Thyroid gland (tissue), 4 donors: ENCODE measurements at regions not wholly inside any gene's neighbourhood (a gene's known extent, or its start where the extent isn't known, plus 50 kb on each side); places are given as distances from the start of the nearest gene placed in this dataset.

Experiments used
- DNase-seq, 2 donors: peaks; one replicate each; pipeline ENCODE4 v3.0.0-alpha.2; 2019
- H3K27ac ChIP-seq, 3 donors: fragments of 200-600 bp; sonication (generic); 1 replicate in 2 of 3; 2 replicates in 1 of 3; pipeline ENCODE4 v1.5.1; 2016 to 2019; ENCODE audit warnings: mild to moderate bottlenecking in 1 of 3, moderate library complexity in 1 of 3
- H3K27me3 ChIP-seq: fragments of 200-600 bp; sonication (generic); one replicate; pipeline ENCODE4 v1.5.1; 2019
- H3K36me3 ChIP-seq, 2 donors: fragments of 200-600 bp; sonication (generic); one replicate each; pipeline ENCODE4 v1.5.1; 2016 to 2019
- H3K4me1 ChIP-seq, 2 donors: fragments of 200-600 bp; sonication (generic); one replicate each; pipeline ENCODE4 v1.5.1; 2017 to 2019
- H3K4me3 ChIP-seq, 3 donors: fragments of 200-600 bp; sonication (generic); replicated peaks in 1 of 3; 1 replicate in 2 of 3; 2 replicates in 1 of 3; pipeline ENCODE4 v1.5.1; 2016; ENCODE audit warnings: mild to moderate bottlenecking in 1 of 3
- H3K9me3 ChIP-seq: fragments of 200-600 bp; sonication (generic); one replicate; pipeline ENCODE4 v1.5.1; 2017
- CTCF ChIP-seq, 6 experiments: fragments of 200-600 bp in 3 of 6; fragments of 450-650 bp in 3 of 6; sonication (generic) in 3 of 6; IDR thresholded peaks; one replicate each; pipeline ENCODE4 v1.5.1; 2016 to 2019; ENCODE audit warnings: antibody characterized with exemption in 6 of 6, mild to moderate bottlenecking in 2 of 6, inconsistent platforms in 1 of 6, moderate library complexity in 1 of 6
- POLR2A ChIP-seq, 2 donors: fragments of 450-650 bp; IDR thresholded peaks; one replicate each; pipeline ENCODE4 v1.6.1; 2017; ENCODE audit warnings: antibody characterized with exemption in 2 of 2, mild to moderate bottlenecking in 2 of 2, moderate library complexity in 1 of 2
- WGBS, 2 donors: methylation state at CpG; one replicate each; pipeline ENCODE4 v1.1.5; 2017; 5-methylcytosine and 5-hydroxymethylcytosine counted together
- intact Hi-C: fragments of 100-400 bp; cut with DNase I; formaldehyde crosslinking; loops from one replicate; pipeline ENCODE4 v1.15.1; 2023

- DNase-seq, result no peak
- Histone ChIP-seq H3K4me1 (no peaks in the 10 kb centered on the region), H3K27ac (no peak overlapping the region), H3K36me3 (no peaks in the 10 kb centered on the region), H3K27me3 (no peaks in the 10 kb centered on the region), H3K9me3 (no peaks in the 10 kb centered on the region), H3K4me3 (no peak overlapping the region)
- intact Hi-C loops, result no loop called here
- WGBS, 2 donors, result 54 to 61% methylated on average over 1 of the region's 1 CpG
- no peak for TF ChIP-seq CTCF (IDR thresholded peaks at IDR 0.05)
- no peak for TF ChIP-seq POLR2A (IDR thresholded peaks at IDR 0.05)
Measured at GRCh38 chr4:177178246-177178645, 131.4 kb upstream of the NEIL3 start.

GRCh38 chr4:177182166-177182565 lies 127.5 kb upstream of the NEIL3 start:
- DNase-seq, result no peak
- WGBS, 2 donors, result 80 to 84% methylated on average over 4 of the region's 4 CpGs
- no peaks in the 10 kb centered on the region for H3K27me3 ChIP-seq
- no peak overlapping the region for H3K27ac ChIP-seq
- H3K4me1 ChIP-seq, result no peaks in the 10 kb centered on the region
- intact Hi-C loops, result no loop called here
- H3K36me3 ChIP-seq, result no peaks in the 10 kb centered on the region
- H3K4me3 ChIP-seq, result no peak overlapping the region
- no peak for TF ChIP-seq CTCF (IDR thresholded peaks at IDR 0.05)
- TF ChIP-seq POLR2A (IDR thresholded peaks at IDR 0.05), result no peak
- H3K9me3 ChIP-seq, result no peaks in the 10 kb centered on the region

GRCh38 chr4:177182728-177183127 lies 126.9 kb upstream of the NEIL3 start:
- no peaks in the 10 kb centered on the region for H3K9me3 ChIP-seq
- intact Hi-C loops, result no loop called here
- DNase-seq, result no peak
- no peak overlapping the region for H3K27ac ChIP-seq
- H3K4me3 ChIP-seq, result no peak overlapping the region
- TF ChIP-seq CTCF (IDR thresholded peaks at IDR 0.05) (no peak), POLR2A (IDR thresholded peaks at IDR 0.05) (no peak)
- H3K27me3 ChIP-seq, result no peaks in the 10 kb centered on the region
- no peaks in the 10 kb centered on the region for H3K36me3 ChIP-seq
- 89 to 94% methylated on average over 1 of the region's 1 CpG for WGBS, 2 donors
- no peaks in the 10 kb centered on the region for H3K4me1 ChIP-seq

- 81 to 89% methylated on average over 2 of the region's 2 CpGs for WGBS, 2 donors
- no peak for DNase-seq
- Histone ChIP-seq H3K9me3 (no peaks in the 10 kb centered on the region), H3K4me1 (no peaks in the 10 kb centered on the region), H3K36me3 (no peaks in the 10 kb centered on the region), H3K27me3 (no peaks in the 10 kb centered on the region), H3K27ac (no peak overlapping the region), H3K4me3 (no peak overlapping the region)
- TF ChIP-seq POLR2A (IDR thresholded peaks at IDR 0.05) (no peak), CTCF (IDR thresholded peaks at IDR 0.05) (no peak)
- intact Hi-C loops, result no loop called here
Measured at GRCh38 chr4:177185151-177185550, 124.5 kb upstream of the NEIL3 start.

GRCh38 chr4:177185579-177185978 lies 124.1 kb upstream of the NEIL3 start:
- no peaks in the 10 kb centered on the region for H3K9me3 ChIP-seq
- no peak for DNase-seq
- no peaks in the 10 kb centered on the region for H3K4me1 ChIP-seq
- no peak overlapping the region for H3K4me3 ChIP-seq
- TF ChIP-seq POLR2A (IDR thresholded peaks at IDR 0.05), result no peak
- TF ChIP-seq CTCF (IDR thresholded peaks at IDR 0.05), result no peak
- no peaks in the 10 kb centered on the region for H3K36me3 ChIP-seq
- 92 to 93% methylated on average over 2 of the region's 2 CpGs for WGBS, 2 donors
- H3K27me3 ChIP-seq, result no peaks in the 10 kb centered on the region
- intact Hi-C loops, result no loop called here
- H3K27ac ChIP-seq, result no peak overlapping the region
